NT2/D1 (cell line): ENCODE measurements at regions not wholly inside any gene's neighbourhood (a gene's known extent, or its start where the extent isn't known, plus 50 kb on each side); places are given as distances from the start of the nearest gene placed in this dataset.

Experiments used
- DNase-seq: peaks from one replicate; pipeline ENCODE4 v3.0.0-alpha.2; 2011; ENCODE audit warnings: low read depth, low spot score
- H3K27me3 ChIP-seq: 2 replicates; pipeline ENCODE4 v1.6.0; 2011; ENCODE audit warnings: mild to moderate bottlenecking; ENCODE audit not compliant: insufficient read length, insufficient read depth
- H3K36me3 ChIP-seq: 2 replicates; pipeline ENCODE4 v1.6.1; 2011; ENCODE audit warnings: mild to moderate bottlenecking, low read length, mixed read lengths; ENCODE audit not compliant: insufficient read depth, insufficient read length
- H3K4me1 ChIP-seq: 2 replicates; pipeline ENCODE4 v1.5.1; 2011; ENCODE audit not compliant: insufficient read depth, insufficient read length
- H3K4me3 ChIP-seq: 2 replicates; pipeline ENCODE4 v1.5.1; 2011; ENCODE audit warnings: low read depth; ENCODE audit not compliant: insufficient read length
- H3K9ac ChIP-seq: 2 replicates; pipeline ENCODE4 v1.6.0; 2011; ENCODE audit warnings: low read depth; ENCODE audit not compliant: insufficient read length
- H3K9me3 ChIP-seq: 2 replicates; pipeline ENCODE4 v1.5.1; 2011; ENCODE audit warnings: mild to moderate bottlenecking, low read length; ENCODE audit not compliant: insufficient read depth
- SUZ12 ChIP-seq: IDR thresholded peaks from 2 replicates; pipeline ENCODE4 v1.6.1; 2011; ENCODE audit not compliant: insufficient read length, insufficient read depth; ENCODE audit errors: extremely low read depth
- YY1 ChIP-seq: IDR thresholded peaks from 2 replicates; pipeline ENCODE4 v1.6.1; 2011; ENCODE audit not compliant: insufficient read length, insufficient read depth
- ZNF274 ChIP-seq: IDR thresholded peaks from 2 replicates; pipeline ENCODE4 v1.6.1; 2011; ENCODE audit warnings: mild to moderate bottlenecking, low read depth, low read length

DNA sequence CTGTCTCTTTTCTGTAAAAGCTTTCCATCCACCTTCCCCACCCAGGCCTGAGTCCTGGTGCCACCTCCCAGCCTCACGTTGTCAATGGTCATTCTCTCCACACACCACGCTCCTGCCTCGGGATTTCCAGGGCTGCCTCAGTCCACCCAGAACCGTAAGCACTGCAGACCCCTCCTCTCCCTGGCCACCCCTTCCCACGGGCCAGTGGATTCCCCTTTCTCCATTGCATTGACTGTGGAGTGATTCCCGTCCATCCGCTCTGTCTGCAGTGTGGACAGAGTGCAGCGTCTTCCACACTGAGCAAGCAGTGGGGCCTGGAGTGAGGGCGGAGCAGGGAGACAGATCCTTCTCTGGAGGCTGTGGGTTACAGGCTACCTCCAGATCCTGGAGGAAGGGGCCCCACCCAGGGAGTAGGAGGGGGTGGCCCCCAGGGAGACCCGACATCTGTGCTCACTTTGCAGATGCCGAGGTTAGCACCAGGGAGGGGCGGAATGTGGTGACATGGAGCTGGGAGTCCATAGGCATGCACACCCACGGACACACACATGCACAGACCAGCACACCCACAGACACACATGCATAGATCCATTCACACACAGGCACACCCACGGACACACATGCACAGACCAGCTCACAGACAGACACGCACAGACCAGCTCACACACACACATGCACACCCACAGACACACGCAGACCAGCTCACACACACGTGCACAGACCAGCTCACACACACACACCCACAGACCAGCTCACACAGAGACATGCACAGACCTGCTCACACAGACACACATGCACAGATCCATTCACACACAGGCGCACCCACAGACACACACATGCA, 109.6 kb upstream of the B3GAT1 start:
- TF ChIP-seq SUZ12 (no peak), ZNF274 (no peak), YY1 (no peak)
- Histone ChIP-seq H3K36me3 (no peaks in the 10 kb centered on the region), H3K9ac (no peak overlapping the region), H3K4me1 (peaks cover 6% of the 10 kb centered on the region), H3K27me3 (no peaks in the 10 kb centered on the region), H3K4me3 (no peak overlapping the region), H3K9me3 (no peaks in the 10 kb centered on the region)
- no peak for DNase-seq

DNA sequence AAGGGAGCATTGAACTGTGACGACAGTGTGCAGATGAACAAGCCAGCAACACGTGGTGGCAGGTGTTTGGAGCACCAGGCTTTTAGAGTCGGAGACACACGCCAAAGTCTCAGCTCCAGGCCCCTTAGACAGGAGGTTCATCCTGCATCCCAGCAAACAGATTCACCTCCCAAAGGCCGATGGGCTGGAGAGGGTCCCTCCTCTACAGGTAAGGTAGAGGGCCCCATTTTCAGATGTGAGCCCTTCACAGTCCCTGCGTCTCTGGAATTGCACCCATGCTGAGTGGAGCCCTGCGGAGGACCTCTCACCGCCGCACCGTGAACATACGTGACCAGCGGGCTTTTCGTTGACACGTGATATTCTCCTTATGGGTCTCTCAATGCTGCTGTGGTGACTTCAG, 109.0 kb upstream of the B3GAT1 start:
- no peak for TF ChIP-seq SUZ12
- no peak for TF ChIP-seq ZNF274
- TF ChIP-seq YY1 = no peak
- no peak overlapping the region for H3K4me3 ChIP-seq

DNA sequence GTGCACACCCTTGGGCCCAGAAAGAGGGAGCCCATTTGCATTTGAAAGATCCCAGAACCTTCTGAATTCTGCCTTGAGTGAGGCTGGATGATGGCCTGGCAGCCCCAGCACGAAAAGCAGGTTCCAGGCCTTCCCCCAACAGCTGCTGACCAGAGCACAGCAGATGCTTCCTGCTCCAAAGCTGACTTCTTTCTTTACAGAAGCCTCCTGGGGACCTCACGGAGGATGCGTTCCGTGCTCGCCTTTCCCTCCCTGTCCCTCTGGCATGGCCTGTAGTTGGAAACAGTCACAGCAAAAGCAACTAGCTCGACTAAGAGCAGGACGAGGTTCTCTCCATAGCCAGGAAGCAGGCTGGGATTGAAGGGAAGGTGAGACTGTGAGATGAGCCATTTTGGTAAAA, 107.7 kb upstream of the B3GAT1 start:
- H3K9me3 ChIP-seq = no peaks in the 10 kb centered on the region
- no peaks in the 10 kb centered on the region for H3K36me3 ChIP-seq
- no peak overlapping the region for H3K9ac ChIP-seq
- DNase-seq = no peak
- TF ChIP-seq ZNF274 (no peak), SUZ12 (no peak), YY1 (no peak)
- H3K27me3 ChIP-seq = no peaks in the 10 kb centered on the region
- H3K4me1 ChIP-seq = peaks cover 6% of the 10 kb centered on the region
- H3K4me3 ChIP-seq = no peak overlapping the region

More for the DNA sequence above, 109.0 kb upstream of the B3GAT1 start:
- Histone ChIP-seq H3K36me3 (no peaks in the 10 kb centered on the region), H3K27me3 (no peaks in the 10 kb centered on the region), H3K4me1 (peaks cover 6% of the 10 kb centered on the region), H3K9me3 (no peaks in the 10 kb centered on the region), H3K9ac (no peak overlapping the region)
- no peak for DNase-seq

DNA sequence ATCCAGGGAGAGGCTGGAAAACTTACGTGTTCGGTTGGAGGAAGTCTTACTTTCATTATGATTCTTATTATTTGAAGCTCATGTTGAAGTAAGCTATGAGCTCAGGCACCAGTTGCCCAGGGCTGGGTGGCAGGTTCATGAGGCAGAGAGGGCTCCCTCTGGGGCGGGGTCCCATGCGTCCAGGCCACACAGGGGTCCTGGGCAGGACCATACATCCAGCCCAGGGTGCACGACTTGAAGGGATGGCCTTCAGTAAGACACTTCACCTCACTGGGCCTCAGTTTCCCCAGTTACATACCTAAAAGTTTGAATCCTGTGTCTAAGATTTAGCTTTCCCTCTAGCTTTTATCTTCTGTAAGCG, 107.3 kb upstream of the B3GAT1 start:
- H3K9ac ChIP-seq = no peak overlapping the region
- H3K4me3 ChIP-seq = no peak overlapping the region
- TF ChIP-seq YY1 (no peak), SUZ12 (no peak), ZNF274 (no peak)
- H3K4me1 ChIP-seq = peaks cover 6% of the 10 kb centered on the region
- H3K36me3 ChIP-seq = no peaks in the 10 kb centered on the region
- no peak for DNase-seq
- no peaks in the 10 kb centered on the region for H3K9me3 ChIP-seq
- H3K27me3 ChIP-seq = no peaks in the 10 kb centered on the region

DNA sequence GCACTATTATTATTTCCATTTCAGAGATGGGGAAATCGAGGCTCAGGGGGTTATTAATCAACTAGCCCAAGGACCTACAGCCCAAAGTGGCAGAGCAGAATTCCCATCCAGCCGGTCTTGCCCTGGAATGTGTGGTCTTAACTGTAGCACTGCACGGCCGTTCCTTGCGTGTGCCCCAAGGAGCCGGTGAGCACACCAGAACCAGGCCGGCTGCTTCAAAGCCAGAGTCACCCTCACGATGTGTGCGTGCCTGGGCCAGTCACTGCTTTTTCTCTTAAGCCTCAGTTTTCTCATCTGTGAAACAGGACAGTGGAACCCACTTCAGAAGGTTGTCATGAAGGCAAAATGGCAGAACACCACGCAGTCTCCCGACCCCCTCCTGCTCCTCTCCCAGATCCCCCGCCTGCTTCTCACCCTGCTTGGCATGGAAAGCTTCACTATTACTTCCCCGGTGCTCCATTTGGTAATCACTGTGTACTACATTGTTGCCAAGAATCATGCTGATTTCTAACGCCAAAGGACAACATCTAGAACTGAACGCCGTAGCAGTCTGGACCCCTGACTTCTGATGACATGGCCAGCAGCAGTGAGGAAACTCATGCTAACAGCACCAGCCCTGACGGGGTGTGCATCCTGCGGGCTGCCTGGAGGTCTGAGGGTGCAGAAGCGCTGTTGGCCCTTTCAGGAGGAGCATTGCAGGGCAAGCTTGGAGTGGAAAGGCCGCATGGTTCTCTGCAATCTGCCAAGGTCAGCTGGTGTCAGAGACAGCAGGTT, 106.8 kb upstream of the B3GAT1 start:
- Histone ChIP-seq H3K4me1 (peaks cover 6% of the 10 kb centered on the region), H3K9me3 (no peaks in the 10 kb centered on the region), H3K36me3 (no peaks in the 10 kb centered on the region), H3K4me3 (no peak overlapping the region), H3K9ac (no peak overlapping the region), H3K27me3 (no peaks in the 10 kb centered on the region)
- DNase-seq = no peak
- TF ChIP-seq SUZ12 (no peak), ZNF274 (no peak), YY1 (no peak)

DNA sequence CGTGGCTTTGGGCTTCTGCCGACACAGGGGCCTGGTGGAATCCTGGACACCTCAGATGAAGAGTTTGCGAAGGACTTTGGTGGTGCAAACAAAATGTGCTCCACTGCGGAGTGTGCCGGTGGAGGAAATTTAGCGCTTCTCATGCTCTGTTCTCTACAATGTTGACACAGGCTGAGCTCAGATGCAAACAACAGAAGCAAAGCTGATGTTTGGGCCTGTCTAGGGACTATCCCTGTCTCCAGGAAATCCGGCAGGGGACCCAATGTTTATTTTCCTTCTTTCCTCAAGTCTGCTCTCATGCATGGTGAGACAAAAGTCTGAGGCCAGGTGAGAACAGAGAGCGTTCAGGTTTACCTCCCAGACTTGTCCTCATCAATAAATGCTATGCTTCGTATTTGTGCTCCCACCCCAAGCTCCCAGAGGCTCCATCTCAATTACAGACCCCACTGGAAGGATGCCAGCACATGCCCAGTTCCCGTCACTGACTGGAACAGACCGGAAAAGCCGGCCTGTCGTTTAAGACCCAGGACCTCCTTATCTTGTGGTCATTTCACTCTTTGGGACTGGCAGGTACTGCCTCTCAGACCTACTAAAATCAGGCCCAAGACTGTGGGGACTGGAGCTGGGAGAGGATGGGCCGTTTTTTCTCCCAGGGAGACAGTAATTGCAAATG, 105.7 kb upstream of the B3GAT1 start:
- peaks cover 7% of the 10 kb centered on the region for H3K27me3 ChIP-seq
- no peak overlapping the region for H3K4me3 ChIP-seq
- H3K36me3 ChIP-seq = no peaks in the 10 kb centered on the region
- H3K9ac ChIP-seq = no peak overlapping the region
- no peaks in the 10 kb centered on the region for H3K9me3 ChIP-seq
- no peak for TF ChIP-seq SUZ12
- TF ChIP-seq ZNF274 = no peak
- TF ChIP-seq YY1 = no peak
- peaks cover 6% of the 10 kb centered on the region for H3K4me1 ChIP-seq
- DNase-seq = no peak

DNA sequence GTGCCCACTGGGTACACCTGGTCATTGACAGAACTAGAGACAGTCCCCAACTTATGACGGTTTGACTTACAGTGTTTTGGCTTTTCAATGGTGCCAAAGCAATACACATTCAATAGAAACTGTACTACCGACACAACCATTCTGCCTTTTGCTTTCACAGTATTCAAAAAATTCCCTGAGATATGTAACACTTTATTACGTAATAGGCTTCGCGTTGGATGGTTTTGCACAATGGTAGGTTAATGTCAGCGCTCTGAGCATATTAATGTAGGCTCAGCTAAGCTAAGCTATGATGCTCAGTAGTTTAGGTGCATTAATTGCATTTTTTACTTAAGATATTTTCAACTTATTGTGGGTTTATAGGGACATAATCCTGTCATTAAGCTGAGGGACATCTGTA, 105.1 kb upstream of the B3GAT1 start:
- TF ChIP-seq ZNF274 (no peak), SUZ12 (no peak), YY1 (no peak)
- Histone ChIP-seq H3K9ac (no peak overlapping the region), H3K27me3 (peaks cover 7% of the 10 kb centered on the region)

More for the DNA sequence above, 105.1 kb upstream of the B3GAT1 start:
- Histone ChIP-seq H3K36me3 (no peaks in the 10 kb centered on the region), H3K9me3 (no peaks in the 10 kb centered on the region), H3K4me3 (no peak overlapping the region), H3K4me1 (peaks cover 6% of the 10 kb centered on the region)
- no peak for DNase-seq
